Nephron progenitor cell (in vitro differentiated cells): ENCODE measurements at regions not wholly inside any gene's neighbourhood (a gene's known extent, or its start where the extent isn't known, plus 50 kb on each side); places are given as distances from the start of the nearest gene placed in this dataset.
"Not testable (repeated sequence)": the region's sequence is repeated elsewhere in the genome, so short reads cannot be mapped to it uniquely, and the experiment has no call there.

Experiments used
- DNase-seq: peaks from one replicate; pipeline ENCODE4 v3.0.0; 2021
- H3K27ac Mint-ChIP-seq: 2 replicates; pipeline ENCODE4 v1.8.0; 2021; ENCODE audit warnings: mild to moderate bottlenecking, moderate library complexity, mixed read lengths
- H3K27me3 Mint-ChIP-seq: 2 replicates; pipeline ENCODE4 v1.8.0; 2021; ENCODE audit warnings: mild to moderate bottlenecking, low read depth, mixed read lengths; ENCODE audit not compliant: poor library complexity
- H3K36me3 Mint-ChIP-seq: 2 replicates; pipeline ENCODE4 v1.8.0; 2021; ENCODE audit warnings: low read depth, mixed read lengths
- H3K4me1 Mint-ChIP-seq: 2 replicates; pipeline ENCODE4 v1.8.0; 2021; ENCODE audit warnings: mixed read lengths
- H3K4me3 Mint-ChIP-seq: 2 replicates; pipeline ENCODE4 v1.8.0; 2021; ENCODE audit warnings: mild to moderate bottlenecking, moderate library complexity, mixed read lengths
- H3K9me3 Mint-ChIP-seq: 2 replicates; pipeline ENCODE4 v1.8.0; 2021; ENCODE audit warnings: mild to moderate bottlenecking, moderate library complexity, mixed read lengths
- TF ChIP-seq, protein P1 (sequence below): fragments of 200-600 bp; sonication (generic); IDR thresholded peaks from 2 replicates; pipeline ENCODE4 v1.5.0; 2021; ENCODE audit warnings: antibody characterized with exemption

- no peaks in the 10 kb centered on the region for H3K4me1 Mint-ChIP-seq
- peaks cover 60% of the 10 kb centered on the region for H3K9me3 Mint-ChIP-seq
- H3K27me3 Mint-ChIP-seq, result peaks cover 3% of the 10 kb centered on the region
- DNase-seq, result no peak
- H3K4me3 Mint-ChIP-seq, result no peak overlapping the region
- no peaks in the 10 kb centered on the region for H3K36me3 Mint-ChIP-seq
- TF ChIP-seq, protein P1, sequence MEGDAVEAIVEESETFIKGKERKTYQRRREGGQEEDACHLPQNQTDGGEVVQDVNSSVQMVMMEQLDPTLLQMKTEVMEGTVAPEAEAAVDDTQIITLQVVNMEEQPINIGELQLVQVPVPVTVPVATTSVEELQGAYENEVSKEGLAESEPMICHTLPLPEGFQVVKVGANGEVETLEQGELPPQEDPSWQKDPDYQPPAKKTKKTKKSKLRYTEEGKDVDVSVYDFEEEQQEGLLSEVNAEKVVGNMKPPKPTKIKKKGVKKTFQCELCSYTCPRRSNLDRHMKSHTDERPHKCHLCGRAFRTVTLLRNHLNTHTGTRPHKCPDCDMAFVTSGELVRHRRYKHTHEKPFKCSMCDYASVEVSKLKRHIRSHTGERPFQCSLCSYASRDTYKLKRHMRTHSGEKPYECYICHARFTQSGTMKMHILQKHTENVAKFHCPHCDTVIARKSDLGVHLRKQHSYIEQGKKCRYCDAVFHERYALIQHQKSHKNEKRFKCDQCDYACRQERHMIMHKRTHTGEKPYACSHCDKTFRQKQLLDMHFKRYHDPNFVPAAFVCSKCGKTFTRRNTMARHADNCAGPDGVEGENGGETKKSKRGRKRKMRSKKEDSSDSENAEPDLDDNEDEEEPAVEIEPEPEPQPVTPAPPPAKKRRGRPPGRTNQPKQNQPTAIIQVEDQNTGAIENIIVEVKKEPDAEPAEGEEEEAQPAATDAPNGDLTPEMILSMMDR, result no peak
- no peak overlapping the region for H3K27ac Mint-ChIP-seq
Measured at GRCh38 chr16:46519063-46519462, 102.1 kb downstream of the SHCBP1 start.

GRCh38 chr16:46496701-46497100 lies 124.5 kb downstream of the SHCBP1 start:
- TF ChIP-seq, protein P1, result no peak
- Mint-ChIP-seq H3K4me1 (no peaks in the 10 kb centered on the region), H3K4me3 (no peak overlapping the region)

GRCh38 chr16:46482895-46483294 lies 138.3 kb downstream of the SHCBP1 start:
- Mint-ChIP-seq H3K27me3 (no peaks in the 10 kb centered on the region), H3K9me3 (peaks cover 94% of the 10 kb centered on the region), H3K4me3 (no peak overlapping the region), H3K27ac (no peak overlapping the region), H3K4me1 (no peaks in the 10 kb centered on the region), H3K36me3 (no peaks in the 10 kb centered on the region)
- DNase-seq, result no peak
- TF ChIP-seq, protein P1, result no peak

More at GRCh38 chr16:46496701-46497100, 124.5 kb downstream of the SHCBP1 start:
- DNase-seq, result no peak
- peaks cover 50% of the 10 kb centered on the region for H3K9me3 Mint-ChIP-seq
- H3K27ac Mint-ChIP-seq, result no peak overlapping the region
- no peaks in the 10 kb centered on the region for H3K36me3 Mint-ChIP-seq
- no peaks in the 10 kb centered on the region for H3K27me3 Mint-ChIP-seq

- Mint-ChIP-seq H3K27ac (no peak overlapping the region), H3K36me3 (no peaks in the 10 kb centered on the region), H3K27me3 (peaks cover 3% of the 10 kb centered on the region), H3K9me3 (peaks cover 82% of the 10 kb centered on the region), H3K4me1 (no peaks in the 10 kb centered on the region), H3K4me3 (no peak overlapping the region)
- TF ChIP-seq, protein P1, result no peak
- no peak for DNase-seq
Measured at GRCh38 chr16:46466239-46466638, 154.9 kb downstream of the SHCBP1 start.

DNA sequence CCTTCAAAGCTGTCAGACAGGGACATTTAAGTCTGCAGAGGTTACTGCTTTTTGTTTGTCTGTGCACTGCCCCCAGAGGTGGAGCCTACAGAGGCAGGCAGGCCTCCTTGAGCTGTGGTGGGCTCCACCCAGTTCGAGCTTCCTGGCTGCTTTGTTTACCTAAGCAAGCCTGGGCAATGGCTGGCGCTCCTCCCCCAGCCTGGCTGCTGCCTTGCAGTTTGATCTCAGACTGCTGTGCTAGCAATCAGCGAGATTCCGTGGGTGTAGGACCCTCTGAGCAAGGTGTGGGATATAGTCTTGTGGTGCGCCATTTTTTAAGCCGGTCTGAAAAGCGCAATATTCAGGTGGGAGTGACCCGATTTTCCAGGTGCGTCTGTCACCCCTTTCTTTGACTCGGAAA lies 166.4 kb downstream of the SHCBP1 start:
- not testable (repeated sequence) for H3K4me1 Mint-ChIP-seq, H3K4me3 Mint-ChIP-seq, H3K27ac Mint-ChIP-seq, H3K27me3 Mint-ChIP-seq, H3K36me3 Mint-ChIP-seq, DNase-seq
- peaks cover 50% of the 10 kb centered on the region for H3K9me3 Mint-ChIP-seq

- no peaks in the 10 kb centered on the region for H3K4me1 Mint-ChIP-seq
- TF ChIP-seq, protein P1, result no peak
Measured at GRCh38 chr16:46428108-46429061, 192.8 kb downstream of the SHCBP1 start.

More at GRCh38 chr16:46428108-46429061, 192.8 kb downstream of the SHCBP1 start:
- Mint-ChIP-seq H3K9me3 (peaks cover 65% of the 10 kb centered on the region), H3K27ac (no peak overlapping the region), H3K27me3 (no peaks in the 10 kb centered on the region), H3K36me3 (no peaks in the 10 kb centered on the region), H3K4me3 (no peak overlapping the region)
- no peak for DNase-seq
